HG03520 (cell line): ENCODE measurements at regions not wholly inside any gene's neighbourhood (a gene's known extent, or its start where the extent isn't known, plus 50 kb on each side); places are given as distances from the start of the nearest gene placed in this dataset.
A peak's percentile ranks its signal among the peaks of the same experiment; 100 is the strongest.
"Not testable (repeated sequence)": the region's sequence is repeated elsewhere in the genome, so short reads cannot be mapped to it uniquely, and the experiment has no call there.

Source experiments
- ATAC-seq: cut with Tn5 transposase; IDR thresholded peaks from one replicate; pipeline ENCODE4 v1.9.1; 2021; ENCODE audit warnings: mild to moderate bottlenecking, moderate library complexity; ENCODE audit not compliant: unreplicated experiment

GRCh38 chr3:102896851-102897621 is 462.2 kb downstream of the ZPLD1 start:
- ATAC-seq: no peak

GRCh38 chr3:102904629-102905028 is 469.8 kb downstream of the ZPLD1 start:
- no peak for ATAC-seq

- ATAC-seq: no peak
Measured at GRCh38 chr3:102905811-102906210, 471.0 kb downstream of the ZPLD1 start.

- ATAC-seq: no peak
Measured at GRCh38 chr3:102906818-102907217, 472.0 kb downstream of the ZPLD1 start.

- ATAC-seq: no peak
Measured at GRCh38 chr3:102909904-102910303, 475.1 kb downstream of the ZPLD1 start.

- no peak for ATAC-seq
Measured at GRCh38 chr3:102916532-102916931, 481.7 kb downstream of the ZPLD1 start.

GRCh38 chr3:102926618-102927017 is 491.8 kb downstream of the ZPLD1 start:
- no peak for ATAC-seq

- ATAC-seq: peak; percentile 50
Measured at GRCh38 chr3:102933377-102933776, 498.6 kb downstream of the ZPLD1 start.

- no peak for ATAC-seq
Measured at GRCh38 chr3:102936511-102937045, 501.8 kb downstream of the ZPLD1 start.

GRCh38 chr3:102941786-102942185 is 507.0 kb downstream of the ZPLD1 start:
- no peak for ATAC-seq

GRCh38 chr3:102946445-102946844 is 511.6 kb downstream of the ZPLD1 start:
- not testable (repeated sequence) for ATAC-seq

- ATAC-seq: no peak
Measured at GRCh38 chr3:102972350-102972749, 537.5 kb downstream of the ZPLD1 start.

- no peak for ATAC-seq
Measured at GRCh38 chr3:102974333-102974732, 539.5 kb downstream of the ZPLD1 start.

GRCh38 chr3:102979191-102979590 is 544.4 kb downstream of the ZPLD1 start:
- ATAC-seq: no peak

GRCh38 chr3:102979682-102980354 is 545.0 kb downstream of the ZPLD1 start:
- ATAC-seq: no peak

GRCh38 chr3:102980355-102980696 is 545.5 kb downstream of the ZPLD1 start:
- ATAC-seq: no peak

GRCh38 chr3:103002425-103003176 is 567.8 kb downstream of the ZPLD1 start:
- ATAC-seq: no peak

- no peak for ATAC-seq
Measured at GRCh38 chr3:103006526-103007183, 571.8 kb downstream of the ZPLD1 start.

- no peak for ATAC-seq
Measured at GRCh38 chr3:103009609-103010008, 574.8 kb downstream of the ZPLD1 start.

- no peak for ATAC-seq
Measured at GRCh38 chr3:103025880-103026279, 591.1 kb downstream of the ZPLD1 start.

- ATAC-seq: no peak
Measured at GRCh38 chr3:103033841-103034240, 599.0 kb downstream of the ZPLD1 start.
